HEK293 (cell line): ENCODE measurements at regions not wholly inside any gene's neighbourhood (a gene's known extent, or its start where the extent isn't known, plus 50 kb on each side); places are given as distances from the start of the nearest gene placed in this dataset.

Source experiments
- ZNF174 ChIP-seq: fragments of 450-650 bp; formaldehyde crosslinking; IDR thresholded peaks from 2 replicates; pipeline ENCODE4 v1.5.0; 2017; ENCODE audit warnings: missing biosample characterization, mild to moderate bottlenecking, missing genetic modification characterization
- ZNF654 ChIP-seq: fragments of 450-650 bp; formaldehyde crosslinking; IDR thresholded peaks from 2 replicates; pipeline ENCODE4 v1.5.1; 2016; ENCODE audit warnings: low read depth, missing biosample characterization, missing genetic modification characterization
- ZNF776 ChIP-seq: fragments of 450-650 bp; formaldehyde crosslinking; IDR thresholded peaks from 2 replicates; pipeline ENCODE4 v1.5.0; 2017; ENCODE audit warnings: missing biosample characterization, missing genetic modification characterization, borderline replicate concordance
- TF ChIP-seq, protein P1 (sequence below): fragments of 450-650 bp; formaldehyde crosslinking; IDR thresholded peaks from 2 replicates; pipeline ENCODE4 v1.5.1; 2016; ENCODE audit warnings: missing biosample characterization, missing genetic modification characterization

DNA sequence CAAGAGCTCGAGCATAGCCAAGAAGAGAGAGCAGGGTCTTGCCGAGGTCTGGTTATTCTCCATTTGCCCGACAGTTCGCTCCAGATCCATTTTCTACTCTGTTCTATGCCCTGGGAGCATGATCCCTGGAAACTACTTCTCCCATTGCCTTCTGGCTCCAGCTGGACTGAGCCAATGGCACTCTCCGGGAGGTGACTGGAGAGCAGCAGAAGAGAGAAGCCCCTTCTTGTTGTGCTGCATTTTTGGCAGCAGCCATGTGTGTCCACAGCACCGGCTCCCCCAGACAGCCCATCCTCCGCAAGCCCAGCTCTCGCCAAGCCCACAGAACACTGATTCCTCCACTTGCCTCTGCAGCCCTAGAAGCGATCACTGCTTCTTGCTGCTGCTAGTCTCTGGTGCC, 345.5 kb downstream of the TNS1 start:
- TF ChIP-seq, protein P1, sequence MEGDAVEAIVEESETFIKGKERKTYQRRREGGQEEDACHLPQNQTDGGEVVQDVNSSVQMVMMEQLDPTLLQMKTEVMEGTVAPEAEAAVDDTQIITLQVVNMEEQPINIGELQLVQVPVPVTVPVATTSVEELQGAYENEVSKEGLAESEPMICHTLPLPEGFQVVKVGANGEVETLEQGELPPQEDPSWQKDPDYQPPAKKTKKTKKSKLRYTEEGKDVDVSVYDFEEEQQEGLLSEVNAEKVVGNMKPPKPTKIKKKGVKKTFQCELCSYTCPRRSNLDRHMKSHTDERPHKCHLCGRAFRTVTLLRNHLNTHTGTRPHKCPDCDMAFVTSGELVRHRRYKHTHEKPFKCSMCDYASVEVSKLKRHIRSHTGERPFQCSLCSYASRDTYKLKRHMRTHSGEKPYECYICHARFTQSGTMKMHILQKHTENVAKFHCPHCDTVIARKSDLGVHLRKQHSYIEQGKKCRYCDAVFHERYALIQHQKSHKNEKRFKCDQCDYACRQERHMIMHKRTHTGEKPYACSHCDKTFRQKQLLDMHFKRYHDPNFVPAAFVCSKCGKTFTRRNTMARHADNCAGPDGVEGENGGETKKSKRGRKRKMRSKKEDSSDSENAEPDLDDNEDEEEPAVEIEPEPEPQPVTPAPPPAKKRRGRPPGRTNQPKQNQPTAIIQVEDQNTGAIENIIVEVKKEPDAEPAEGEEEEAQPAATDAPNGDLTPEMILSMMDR: no peak
- TF ChIP-seq ZNF174 (tag by site-specific recombination) (no peak), ZNF654 (tag by site-specific recombination) (no peak), ZNF776 (tag by site-specific recombination) (no peak)
